GM12873 (cell line): ENCODE measurements at regions not wholly inside any gene's neighbourhood (a gene's known extent, or its start where the extent isn't known, plus 50 kb on each side); places are given as distances from the start of the nearest gene placed in this dataset.

Experiments used
- TF ChIP-seq, protein P1 (sequence below): IDR thresholded peaks from 2 replicates; pipeline ENCODE4 v1.5.1; 2012; ENCODE audit warnings: low read depth, mild to moderate bottlenecking, moderate library complexity, low read length, control low read depth; ENCODE audit not compliant: insufficient read depth; ENCODE audit errors: missing control alignments

DNA sequence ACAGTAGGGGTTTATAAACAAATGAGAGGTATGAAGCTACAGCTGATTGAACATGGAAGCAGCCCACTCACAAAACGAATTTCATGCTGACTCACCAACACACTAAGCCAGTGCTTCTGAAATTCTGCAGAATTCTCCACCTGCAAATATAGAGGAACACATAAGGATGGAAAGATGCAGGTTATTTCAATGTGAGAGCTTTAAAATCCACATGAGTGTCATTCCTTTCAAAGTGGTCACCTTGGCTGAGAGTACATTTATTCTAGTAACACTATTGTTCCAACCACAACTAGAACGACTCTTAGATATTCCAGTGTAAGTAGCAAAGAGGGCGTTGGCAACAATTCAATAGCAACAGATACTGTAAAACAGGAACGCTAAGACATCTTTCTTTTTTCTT lies 189.9 kb upstream of the TSC22D2 start:
- TF ChIP-seq, protein P1, sequence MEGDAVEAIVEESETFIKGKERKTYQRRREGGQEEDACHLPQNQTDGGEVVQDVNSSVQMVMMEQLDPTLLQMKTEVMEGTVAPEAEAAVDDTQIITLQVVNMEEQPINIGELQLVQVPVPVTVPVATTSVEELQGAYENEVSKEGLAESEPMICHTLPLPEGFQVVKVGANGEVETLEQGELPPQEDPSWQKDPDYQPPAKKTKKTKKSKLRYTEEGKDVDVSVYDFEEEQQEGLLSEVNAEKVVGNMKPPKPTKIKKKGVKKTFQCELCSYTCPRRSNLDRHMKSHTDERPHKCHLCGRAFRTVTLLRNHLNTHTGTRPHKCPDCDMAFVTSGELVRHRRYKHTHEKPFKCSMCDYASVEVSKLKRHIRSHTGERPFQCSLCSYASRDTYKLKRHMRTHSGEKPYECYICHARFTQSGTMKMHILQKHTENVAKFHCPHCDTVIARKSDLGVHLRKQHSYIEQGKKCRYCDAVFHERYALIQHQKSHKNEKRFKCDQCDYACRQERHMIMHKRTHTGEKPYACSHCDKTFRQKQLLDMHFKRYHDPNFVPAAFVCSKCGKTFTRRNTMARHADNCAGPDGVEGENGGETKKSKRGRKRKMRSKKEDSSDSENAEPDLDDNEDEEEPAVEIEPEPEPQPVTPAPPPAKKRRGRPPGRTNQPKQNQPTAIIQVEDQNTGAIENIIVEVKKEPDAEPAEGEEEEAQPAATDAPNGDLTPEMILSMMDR, result no peak

DNA sequence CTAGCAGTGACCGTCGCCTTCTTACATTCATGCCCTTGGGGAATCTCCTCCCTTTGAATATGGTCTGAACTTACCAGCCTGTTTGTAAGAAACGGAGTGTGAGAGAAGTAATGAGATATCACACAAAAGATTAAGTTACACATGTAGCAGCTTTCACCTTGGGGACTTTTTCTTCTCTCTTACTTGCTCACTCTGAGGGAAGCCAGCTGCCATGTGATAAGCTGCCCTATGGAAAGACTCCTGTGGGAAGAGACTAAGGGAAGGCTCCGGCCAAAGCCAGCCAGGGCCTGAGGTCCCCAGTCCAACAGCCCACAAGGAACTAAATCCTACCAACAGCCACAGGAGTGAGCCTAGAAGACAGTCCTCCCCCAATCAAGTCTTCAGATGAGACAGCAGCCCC lies 190.4 kb upstream of the TSC22D2 start:
- TF ChIP-seq, protein P1, result no peak

- TF ChIP-seq, protein P1, result no peak
Measured at GRCh38 chr3:150216866-150217600, 191.1 kb upstream of the TSC22D2 start.

DNA sequence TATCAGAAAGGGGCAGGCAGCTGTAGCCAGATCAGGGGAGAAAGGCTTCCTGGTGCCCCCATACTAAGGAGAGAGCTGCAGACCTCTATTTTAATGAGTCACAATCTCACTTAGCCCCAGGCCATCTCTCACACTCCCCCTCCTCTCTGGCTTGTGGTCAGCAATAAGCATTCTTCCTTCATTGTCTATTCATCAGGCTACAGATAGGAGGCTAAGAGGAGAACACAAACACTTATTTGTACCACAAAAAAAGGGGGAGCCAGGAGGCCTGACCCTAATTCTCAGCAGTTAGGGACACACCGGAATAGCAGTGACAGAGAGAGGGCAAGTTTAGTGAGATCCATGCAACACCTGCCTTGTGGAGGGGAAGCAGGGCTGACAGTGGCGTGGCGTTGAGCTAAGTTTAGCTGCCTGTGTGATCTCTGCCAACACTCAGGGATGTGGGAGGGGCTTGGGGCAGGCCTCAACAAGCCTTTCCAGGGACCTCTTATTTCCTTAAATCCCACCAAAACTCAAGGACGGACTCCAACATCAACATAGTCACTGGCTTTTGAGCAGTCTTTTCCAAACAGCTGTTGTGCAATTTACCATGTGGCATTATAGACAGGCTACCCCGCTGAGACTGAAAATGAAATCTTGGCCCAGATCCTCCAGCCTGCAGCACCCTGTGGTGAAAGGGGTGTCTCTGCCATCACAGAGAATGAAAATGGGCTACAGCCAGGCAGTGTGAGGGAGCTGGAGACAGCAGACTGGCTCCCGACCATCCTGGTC lies 191.9 kb upstream of the TSC22D2 start:
- TF ChIP-seq, protein P1, result no peak

GRCh38 chr3:150215616-150216015 lies 192.5 kb upstream of the TSC22D2 start:
- TF ChIP-seq, protein P1, result no peak

DNA sequence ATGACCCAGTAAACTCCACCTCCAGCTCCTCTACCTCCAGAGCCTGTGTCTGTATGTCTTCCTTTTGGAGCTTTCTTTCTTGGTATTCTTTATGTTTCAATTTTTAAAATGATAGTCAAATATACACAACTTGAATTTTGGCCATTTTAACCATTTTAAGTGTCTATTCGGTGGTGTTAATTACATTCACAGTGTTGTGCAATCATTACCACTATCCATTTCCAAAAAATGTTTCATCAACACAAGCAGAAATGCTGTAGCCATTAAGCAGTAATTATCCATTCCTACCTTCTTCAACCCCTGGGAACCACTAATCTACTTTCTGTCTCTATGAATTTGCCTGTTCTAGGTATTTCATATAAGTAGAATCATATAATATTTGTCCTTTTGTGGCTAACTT lies 194.5 kb upstream of the TSC22D2 start:
- TF ChIP-seq, protein P1, result no peak

GRCh38 chr3:150210461-150211110 lies 197.5 kb upstream of the TSC22D2 start:
- TF ChIP-seq, protein P1, result no peak
